ENCODE measurements at regions not wholly inside any gene's neighbourhood (a gene's known extent, or its start where the extent isn't known, plus 50 kb on each side); places are given as distances from the start of the nearest gene placed in this dataset.

- Histone ChIP-seq H3K4me1 (ENCODE audit: control insufficient read depth in 4 of 4, insufficient read depth in 4 of 4, low read length in 3 of 4) (no peaks in the 10 kb centered on the region), H3K27me3 (ENCODE audit: control insufficient read depth in 4 of 4, insufficient read depth in 4 of 4, low read length in 3 of 4) (no peaks in the 10 kb centered on the region), H3K27ac (ENCODE audit: low read depth in 1 of 2, low read length in 2 of 2) (no peak overlapping the region), H3K9me3 (ENCODE audit: control insufficient read depth in 4 of 4, low read length in 3 of 4) (no peaks in the 10 kb centered on the region), H3K36me3 (ENCODE audit: control insufficient read depth in 4 of 4, insufficient read depth in 3 of 4, low read depth in 1 of 4, low read length in 3 of 4) (no peaks in the 10 kb centered on the region), H3K9ac (ENCODE audit: low read depth in 1 of 2, low read length in 2 of 2) (no peak overlapping the region), H3K4me3 (ENCODE audit: low read depth in 1 of 3, low read length in 3 of 3) (no peak overlapping the region)
- WGBS = 86% methylated on average over 12 of the region's 12 CpGs
- TF ChIP-seq MAX (IDR thresholded peaks at IDR 0.05) = no peak
- TF ChIP-seq RXRA (IDR thresholded peaks at IDR 0.05) = no peak
- TF ChIP-seq ZBTB33 (IDR thresholded peaks at IDR 0.05) = no peak
- TF ChIP-seq TAF1 (conservative IDR thresholded peaks at IDR 0.05) = no peak
- TF ChIP-seq YY1 (IDR thresholded peaks at IDR 0.05) = no peak
- TF ChIP-seq RAD21 (IDR thresholded peaks at IDR 0.05) = no peak
- no peak for TF ChIP-seq NR2F2 (IDR thresholded peaks at IDR 0.05)
- no peak for TF ChIP-seq REST (IDR thresholded peaks at IDR 0.05)
- no peak for TF ChIP-seq SP1 (IDR thresholded peaks at IDR 0.05)
- no peak for TF ChIP-seq FOXA2 (IDR thresholded peaks at IDR 0.05)
- TF ChIP-seq HNF4G (IDR thresholded peaks at IDR 0.05) = no peak
- no peak for TF ChIP-seq CTCF (IDR thresholded peaks at IDR 0.05; ENCODE audit: low read depth, low read length, missing input control)
- TF ChIP-seq FOXA1 (IDR thresholded peaks at IDR 0.05) = no peak
- no peak for TF ChIP-seq HNF4A (conservative IDR thresholded peaks at IDR 0.05)
- TF ChIP-seq EGR1 (IDR thresholded peaks at IDR 0.05; ENCODE audit: low read depth in 2 of 2) = no peak
- no peak for TF ChIP-seq ATF3 (IDR thresholded peaks at IDR 0.05)
- TF ChIP-seq GABPA (IDR thresholded peaks at IDR 0.05 in 1 of 2, conservative IDR thresholded peaks at IDR 0.05 in 1 of 2) = no peak
- no peak for TF ChIP-seq JUND (IDR thresholded peaks at IDR 0.05)
- no peak for DNase-seq (ENCODE audit: low spot score)
Observed at GRCh38 chr2:19246496-19246895, 111.9 kb downstream of the OSR1 start.

All from liver (tissue), 8 donors.